A673 (cell line): ENCODE measurements at regions not wholly inside any gene's neighbourhood (a gene's known extent, or its start where the extent isn't known, plus 50 kb on each side); places are given as distances from the start of the nearest gene placed in this dataset.

Source experiments
- EZH2 ChIP-seq: fragments of 200-600 bp; sonication (generic); IDR thresholded peaks from 2 replicates; pipeline ENCODE4 v1.6.1; 2017; ENCODE audit warnings: borderline replicate concordance, low read depth, mild to moderate bottlenecking, mixed read lengths, antibody characterized with exemption, low read length; ENCODE audit not compliant: poor library complexity, severe bottlenecking
- TF ChIP-seq, protein P1 (sequence below): fragments of 300-800, 200-600 bp; sonication (generic); conservative IDR thresholded peaks from 2 replicates; pipeline ENCODE4 v1.5.1; 2017; ENCODE audit warnings: low read depth, mild to moderate bottlenecking, antibody characterized with exemption, low read length, moderate library complexity, mixed read lengths

- TF ChIP-seq EZH2, result no peak
- TF ChIP-seq, protein P1, sequence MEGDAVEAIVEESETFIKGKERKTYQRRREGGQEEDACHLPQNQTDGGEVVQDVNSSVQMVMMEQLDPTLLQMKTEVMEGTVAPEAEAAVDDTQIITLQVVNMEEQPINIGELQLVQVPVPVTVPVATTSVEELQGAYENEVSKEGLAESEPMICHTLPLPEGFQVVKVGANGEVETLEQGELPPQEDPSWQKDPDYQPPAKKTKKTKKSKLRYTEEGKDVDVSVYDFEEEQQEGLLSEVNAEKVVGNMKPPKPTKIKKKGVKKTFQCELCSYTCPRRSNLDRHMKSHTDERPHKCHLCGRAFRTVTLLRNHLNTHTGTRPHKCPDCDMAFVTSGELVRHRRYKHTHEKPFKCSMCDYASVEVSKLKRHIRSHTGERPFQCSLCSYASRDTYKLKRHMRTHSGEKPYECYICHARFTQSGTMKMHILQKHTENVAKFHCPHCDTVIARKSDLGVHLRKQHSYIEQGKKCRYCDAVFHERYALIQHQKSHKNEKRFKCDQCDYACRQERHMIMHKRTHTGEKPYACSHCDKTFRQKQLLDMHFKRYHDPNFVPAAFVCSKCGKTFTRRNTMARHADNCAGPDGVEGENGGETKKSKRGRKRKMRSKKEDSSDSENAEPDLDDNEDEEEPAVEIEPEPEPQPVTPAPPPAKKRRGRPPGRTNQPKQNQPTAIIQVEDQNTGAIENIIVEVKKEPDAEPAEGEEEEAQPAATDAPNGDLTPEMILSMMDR, result no peak
Measured at GRCh38 chr4:164659765-164660164, 94.2 kb upstream of the SMIM31 start.
